Hepatocyte (in vitro differentiated cells): ENCODE measurements at regions not wholly inside any gene's neighbourhood (a gene's known extent, or its start where the extent isn't known, plus 50 kb on each side); places are given as distances from the start of the nearest gene placed in this dataset.
A peak's percentile ranks its signal among the peaks of the same experiment; 100 is the strongest.

Experiments
- DNase-seq: peaks from one replicate; pipeline ENCODE4 v3.0.0-alpha.2; 2016; ENCODE audit warnings: low spot score
- H2AFZ ChIP-seq: fragments of 200-600 bp; sonication (generic); 2 replicates; pipeline ENCODE4 v1.6.0; 2016; ENCODE audit warnings: antibody characterized with exemption, mild to moderate bottlenecking
- H3K27ac ChIP-seq: fragments of 200-600 bp; sonication (generic); 2 replicates; pipeline ENCODE4 v1.5.1; 2016; ENCODE audit warnings: mild to moderate bottlenecking
- H3K27me3 ChIP-seq: fragments of 200-600 bp; sonication (generic); 2 replicates; pipeline ENCODE4 v1.6.1; 2016
- H3K36me3 ChIP-seq: fragments of 200-600 bp; sonication (generic); replicated peaks from 2 replicates; pipeline ENCODE4 v1.5.1; 2016; ENCODE audit warnings: low read depth; ENCODE audit not compliant: insufficient read depth
- H3K4me1 ChIP-seq: fragments of 200-600 bp; sonication (generic); 2 replicates; pipeline ENCODE4 v1.5.1; 2016; ENCODE audit warnings: mild to moderate bottlenecking, moderate library complexity; ENCODE audit not compliant: insufficient read depth
- H3K4me2 ChIP-seq: fragments of 200-600 bp; sonication (generic); 2 replicates; pipeline ENCODE4 v1.6.0; 2016
- H3K4me3 ChIP-seq: fragments of 200-600 bp; sonication (generic); 2 replicates; pipeline ENCODE4 v1.5.1; 2016; ENCODE audit warnings: mild to moderate bottlenecking
- H3K79me2 ChIP-seq: fragments of 200-600 bp; sonication (generic); 2 replicates; pipeline ENCODE4 v1.6.0; 2017; ENCODE audit warnings: mild to moderate bottlenecking
- H3K9me2 ChIP-seq: fragments of 200-600 bp; sonication (generic); replicated peaks from 2 replicates; pipeline ENCODE4 v1.6.0; 2017; ENCODE audit warnings: mild to moderate bottlenecking; ENCODE audit not compliant: insufficient read depth
- H3K9me3 ChIP-seq: fragments of 200-600 bp; sonication (generic); 2 replicates; pipeline ENCODE4 v1.5.1; 2016; ENCODE audit warnings: low read depth, mild to moderate bottlenecking
- H4K20me1 ChIP-seq: fragments of 200-600 bp; sonication (generic); 2 replicates; pipeline ENCODE4 v1.6.0; 2016; ENCODE audit warnings: mild to moderate bottlenecking; ENCODE audit not compliant: insufficient read depth, poor library complexity, severe bottlenecking
- EZH2 ChIP-seq: fragments of 200-600 bp; sonication (generic); IDR thresholded peaks from 2 replicates; pipeline ENCODE4 v1.6.1; 2016; ENCODE audit warnings: antibody characterized with exemption, mild to moderate bottlenecking, borderline replicate concordance
- EZH2phosphoT487 ChIP-seq: fragments of 200-600 bp; sonication (generic); IDR thresholded peaks from one replicate; pipeline ENCODE4 v1.6.1; 2018; ENCODE audit warnings: antibody characterized with exemption, mild to moderate bottlenecking, low read depth, moderate library complexity; ENCODE audit not compliant: unreplicated experiment, severe bottlenecking
- WGBS: methylation state at CpG from one replicate; pipeline ENCODE4 v1.1.6; 2016; ENCODE audit warnings: low lambda C conversion rate; ENCODE audit errors: missing lambda C conversion rate; 5-methylcytosine and 5-hydroxymethylcytosine counted together
- TF ChIP-seq, protein P1 (sequence below): fragments of 200-600 bp; sonication (generic); IDR thresholded peaks from 2 replicates; pipeline ENCODE4 v1.5.1; 2016; ENCODE audit warnings: antibody characterized with exemption, mild to moderate bottlenecking; ENCODE audit not compliant: poor library complexity

- H3K4me1 ChIP-seq, result no peaks in the 10 kb centered on the region
- H3K27me3 ChIP-seq, result no peaks in the 10 kb centered on the region
- H2AFZ ChIP-seq, result no peak overlapping the region
- no peak overlapping the region for H3K4me3 ChIP-seq
- no peaks in the 10 kb centered on the region for H3K9me2 ChIP-seq
- no peaks in the 10 kb centered on the region for H3K36me3 ChIP-seq
- no peak for DNase-seq
- no peak overlapping the region for H3K4me2 ChIP-seq
- H3K79me2 ChIP-seq, result no peaks in the 10 kb centered on the region
- no peaks in the 10 kb centered on the region for H4K20me1 ChIP-seq
- no peak overlapping the region for H3K27ac ChIP-seq
- H3K9me3 ChIP-seq, result no peaks in the 10 kb centered on the region
- TF ChIP-seq EZH2 (no peak), EZH2phosphoT487 (no peak)
- TF ChIP-seq, protein P1, sequence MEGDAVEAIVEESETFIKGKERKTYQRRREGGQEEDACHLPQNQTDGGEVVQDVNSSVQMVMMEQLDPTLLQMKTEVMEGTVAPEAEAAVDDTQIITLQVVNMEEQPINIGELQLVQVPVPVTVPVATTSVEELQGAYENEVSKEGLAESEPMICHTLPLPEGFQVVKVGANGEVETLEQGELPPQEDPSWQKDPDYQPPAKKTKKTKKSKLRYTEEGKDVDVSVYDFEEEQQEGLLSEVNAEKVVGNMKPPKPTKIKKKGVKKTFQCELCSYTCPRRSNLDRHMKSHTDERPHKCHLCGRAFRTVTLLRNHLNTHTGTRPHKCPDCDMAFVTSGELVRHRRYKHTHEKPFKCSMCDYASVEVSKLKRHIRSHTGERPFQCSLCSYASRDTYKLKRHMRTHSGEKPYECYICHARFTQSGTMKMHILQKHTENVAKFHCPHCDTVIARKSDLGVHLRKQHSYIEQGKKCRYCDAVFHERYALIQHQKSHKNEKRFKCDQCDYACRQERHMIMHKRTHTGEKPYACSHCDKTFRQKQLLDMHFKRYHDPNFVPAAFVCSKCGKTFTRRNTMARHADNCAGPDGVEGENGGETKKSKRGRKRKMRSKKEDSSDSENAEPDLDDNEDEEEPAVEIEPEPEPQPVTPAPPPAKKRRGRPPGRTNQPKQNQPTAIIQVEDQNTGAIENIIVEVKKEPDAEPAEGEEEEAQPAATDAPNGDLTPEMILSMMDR, result no peak
Observed at GRCh38 chr20:47999166-47999565, 213.9 kb upstream of the SULF2 start.

DNA sequence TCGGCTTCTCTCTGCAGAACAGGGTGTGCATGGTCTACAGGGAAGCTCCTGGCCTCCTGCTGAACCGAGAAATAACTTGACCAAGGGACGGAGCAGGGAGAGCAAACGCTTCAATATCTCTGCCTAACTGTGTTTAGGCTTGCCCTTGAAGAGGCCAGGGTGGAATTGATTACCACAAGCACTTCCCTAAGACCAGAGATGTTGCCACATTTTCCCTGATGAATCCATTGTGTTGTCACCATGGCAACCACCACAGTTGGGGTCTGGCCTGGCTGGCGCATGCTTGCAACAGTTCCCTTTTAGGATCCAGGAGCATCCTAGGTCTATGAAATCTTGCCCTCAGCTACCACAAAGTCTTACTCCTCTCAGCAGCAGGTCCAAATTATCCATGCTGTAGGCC is 213.5 kb upstream of the SULF2 start:
- no peak overlapping the region for H3K4me2 ChIP-seq
- no peaks in the 10 kb centered on the region for H4K20me1 ChIP-seq
- WGBS, result 93% methylated on average over 5 of the region's 5 CpGs
- H3K4me3 ChIP-seq, result no peak overlapping the region
- no peak overlapping the region for H3K27ac ChIP-seq
- H3K36me3 ChIP-seq, result no peaks in the 10 kb centered on the region
- H3K79me2 ChIP-seq, result no peaks in the 10 kb centered on the region
- no peak overlapping the region for H2AFZ ChIP-seq
- H3K27me3 ChIP-seq, result no peaks in the 10 kb centered on the region
- no peaks in the 10 kb centered on the region for H3K9me2 ChIP-seq
- no peaks in the 10 kb centered on the region for H3K4me1 ChIP-seq
- no peak for TF ChIP-seq EZH2phosphoT487
- TF ChIP-seq, protein P1, result no peak
- no peak for TF ChIP-seq EZH2
- no peaks in the 10 kb centered on the region for H3K9me3 ChIP-seq
- no peak for DNase-seq

DNA sequence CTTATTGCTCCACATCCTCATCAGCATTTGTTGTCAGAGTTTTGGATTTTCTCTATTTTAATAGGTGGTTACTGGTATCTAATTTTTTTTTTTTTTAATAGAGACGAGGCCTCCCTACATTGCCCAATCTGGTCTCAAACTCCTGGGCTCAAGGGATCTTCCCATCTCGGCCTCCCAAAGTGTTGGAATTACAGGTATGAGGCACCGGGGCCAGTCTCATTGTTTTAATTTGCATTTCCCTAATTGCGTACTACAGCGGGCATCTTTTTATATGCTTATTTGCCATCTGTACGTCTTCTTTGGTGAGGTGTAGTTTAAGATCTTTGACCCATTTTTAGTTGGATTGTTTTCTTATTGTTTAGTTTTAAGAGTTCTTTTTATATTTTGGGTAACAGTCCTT is 210.4 kb upstream of the SULF2 start:
- Histone ChIP-seq H3K9me3 (no peaks in the 10 kb centered on the region), H3K79me2 (no peaks in the 10 kb centered on the region), H3K36me3 (no peaks in the 10 kb centered on the region), H3K4me3 (no peak overlapping the region), H3K9me2 (no peaks in the 10 kb centered on the region), H3K4me2 (no peak overlapping the region), H3K27ac (no peak overlapping the region), H2AFZ (no peak overlapping the region), H3K4me1 (peaks cover 3% of the 10 kb centered on the region), H4K20me1 (no peaks in the 10 kb centered on the region), H3K27me3 (no peaks in the 10 kb centered on the region)
- no peak for DNase-seq
- TF ChIP-seq EZH2 (no peak), EZH2phosphoT487 (no peak)
- TF ChIP-seq, protein P1, result no peak
- 72% methylated on average over 6 of the region's 6 CpGs for WGBS

- Histone ChIP-seq H3K4me1 (peaks cover 3% of the 10 kb centered on the region), H3K4me3 (no peak overlapping the region), H3K79me2 (no peaks in the 10 kb centered on the region), H3K27ac (peak overlapping the region; percentile 69), H2AFZ (no peak overlapping the region), H3K9me3 (no peaks in the 10 kb centered on the region), H3K36me3 (no peaks in the 10 kb centered on the region), H3K9me2 (no peaks in the 10 kb centered on the region), H4K20me1 (no peaks in the 10 kb centered on the region), H3K27me3 (no peaks in the 10 kb centered on the region), H3K4me2 (no peak overlapping the region)
- TF ChIP-seq EZH2phosphoT487 (no peak), EZH2 (no peak)
- TF ChIP-seq, protein P1, result no peak
- DNase-seq, result no peak
- WGBS, result 91% methylated on average over 3 of the region's 3 CpGs
Observed at GRCh38 chr20:47993817-47994216, 208.5 kb upstream of the SULF2 start.
